ENCODE measurements at regions not wholly inside any gene's neighbourhood (a gene's known extent, or its start where the extent isn't known, plus 50 kb on each side); places are given as distances from the start of the nearest gene placed in this dataset.

DNA sequence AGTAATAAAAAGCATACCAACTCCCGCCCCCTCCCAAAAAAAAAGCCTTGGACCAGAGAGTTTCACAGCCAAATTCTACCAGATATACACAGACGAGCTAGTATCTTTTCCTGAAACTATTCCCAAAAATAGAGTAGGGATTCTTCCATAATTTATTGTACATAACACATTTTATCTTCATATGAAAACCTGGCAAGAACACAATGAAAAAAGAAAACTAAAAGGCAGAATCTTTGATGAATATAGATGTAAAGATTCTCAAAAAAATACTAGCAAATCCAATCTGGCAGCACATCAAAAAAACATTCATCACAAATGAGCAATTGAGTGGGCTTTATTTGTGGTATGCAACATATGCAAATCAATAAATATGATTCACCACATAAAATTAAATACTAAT is 798.8 kb downstream of the CDH18 start (continued):
- TF ChIP-seq TAF1 (IDR thresholded peaks at IDR 0.05; ENCODE audit: low read depth, low read length) = no peak

DNA sequence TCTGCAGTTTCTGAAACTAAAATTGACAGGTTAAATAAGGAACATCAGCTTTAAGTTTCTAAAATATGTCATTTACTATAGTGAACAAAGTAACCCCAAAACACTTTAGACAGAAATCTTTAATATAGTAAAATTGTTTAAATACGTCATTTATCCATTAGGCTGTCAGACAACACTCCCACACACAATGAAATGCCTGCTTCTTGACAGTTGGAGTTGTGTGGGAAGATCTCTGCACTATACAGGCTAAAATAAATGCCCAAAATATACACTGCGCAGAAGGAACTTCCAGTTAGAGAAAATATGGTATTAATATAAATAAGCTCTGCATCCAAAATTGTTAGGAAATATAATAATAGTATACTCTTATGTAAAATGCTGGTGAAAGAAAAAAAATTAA is 794.4 kb downstream of the CDH18 start:
- Histone ChIP-seq H2AFZ (ENCODE audit: low read length) (no peak overlapping the region), H3K23me2 (ENCODE audit: low read depth, low read length) (no peaks in the 10 kb centered on the region), H3K4ac (replicated peaks; ENCODE audit: insufficient read length, low read depth, low read length) (no peak overlapping the region), H4K91ac (replicated peaks; ENCODE audit: insufficient read length, low read length) (no peak overlapping the region), H2BK5ac (ENCODE audit: low read depth, low read length) (no peak overlapping the region), H3K4me2 (ENCODE audit: insufficient read depth in 1 of 2, low read depth in 2 of 2, low read length in 2 of 2) (no peak overlapping the region), H3K79me2 (ENCODE audit: control insufficient read depth in 1 of 2, insufficient read depth in 2 of 2, low read length in 2 of 2) (no peaks in the 10 kb centered on the region), H4K8ac (ENCODE audit: extremely low read depth, insufficient read depth, low read length) (no peak overlapping the region), H4K5ac (ENCODE audit: insufficient read length, low read depth, low read length) (no peak overlapping the region), H2BK12ac (ENCODE audit: low read depth, low read length) (no peak overlapping the region), H3K9ac (replicated peaks in 1 of 4; ENCODE audit: extremely low read depth in 1 of 4, low read depth in 3 of 4, low read length in 3 of 4) (no peak overlapping the region), H3K79me1 (ENCODE audit: low read depth, low read length) (no peaks in the 10 kb centered on the region), H3K36me3 (ENCODE audit: control insufficient read depth in 2 of 4, insufficient read depth in 4 of 4, low read length in 3 of 4) (no peaks in the 10 kb centered on the region), H2BK15ac (ENCODE audit: low read length) (no peak overlapping the region), H2BK20ac (ENCODE audit: low read length) (no peak overlapping the region), H3K4me1 (replicated peaks in 1 of 4; ENCODE audit: control insufficient read depth in 3 of 4, insufficient read depth in 4 of 4, low read length in 3 of 4) (no peaks in the 10 kb centered on the region), H4K20me1 (replicated peaks in 1 of 2; ENCODE audit: control insufficient read depth in 1 of 2, insufficient read depth in 2 of 2, low read length in 2 of 2) (no peaks in the 10 kb centered on the region), H3K18ac (ENCODE audit: extremely low read depth, low read length) (no peak overlapping the region), H3K23ac (ENCODE audit: insufficient read length) (no peak overlapping the region), H3K27ac (ENCODE audit: low read depth, low read length) (no peak overlapping the region), H3K14ac (ENCODE audit: insufficient read length) (no peak overlapping the region), H3K27me3 (replicated peaks in 1 of 4; ENCODE audit: control insufficient read depth in 3 of 4, extremely low read depth in 1 of 4, insufficient read depth in 3 of 4, low read length in 3 of 4) (no peaks in the 10 kb centered on the region), H2AK5ac (ENCODE audit: low read depth, low read length) (no peak overlapping the region), H3K4me3 (ENCODE audit: extremely low read depth in 1 of 4, insufficient read depth in 2 of 4, low read depth in 3 of 4, low read length in 4 of 4) (no peak overlapping the region), H2BK120ac (replicated peaks; ENCODE audit: low read depth, low read length) (no peak overlapping the region), H3K9me3 (ENCODE audit: insufficient read depth in 2 of 2, low read depth in 1 of 2, low read length in 1 of 2) (no peaks in the 10 kb centered on the region), H3K56ac (replicated peaks; ENCODE audit: insufficient read length, low read depth, low read length) (no peak overlapping the region)
- FAIRE-seq = no peak
- 92% methylated on average over 2 of the region's 2 CpGs; no CpG with 5 or more reads in 1 of the 2 experiments for whole genome bisulfite sequencing, 2 experiments (ENCODE audit: extremely low coverage in 1 of 2, insufficient coverage in 1 of 2, insufficient read length in 1 of 2, insufficient replicate concordance in 2 of 2, low coverage in 1 of 2, low lambda C conversion rate in 2 of 2, missing lambda C conversion rate in 1 of 2)
- ChIA-PET POLR2A (ENCODE audit: partially characterized antibody) (no interaction called here), CTCF (ENCODE audit: partially characterized antibody) (no interaction called here)
- DNase-seq (ENCODE audit: low read depth in 1 of 2, low spot score in 2 of 2) = no peak
- TF ChIP-seq CTCF (IDR thresholded peaks at IDR 0.05; ENCODE audit: control extremely low read depth in 1 of 3, insufficient read depth in 1 of 3, low read depth in 1 of 3, low read length in 3 of 3) (no peak), CREB1 (IDR thresholded peaks at IDR 0.05) (no peak), TEAD4 (IDR thresholded peaks at IDR 0.05; ENCODE audit: low read depth, low read length) (no peak), CTBP2 (IDR thresholded peaks at IDR 0.05; ENCODE audit: borderline replicate concordance, insufficient read depth, insufficient read length, low read length) (no peak)

Data from H1 (cell line).